ENCODE measurements at regions not wholly inside any gene's neighbourhood (a gene's known extent, or its start where the extent isn't known, plus 50 kb on each side); places are given as distances from the start of the nearest gene placed in this dataset.
"Not testable (repeated sequence)": the region's sequence is repeated elsewhere in the genome, so short reads cannot be mapped to it uniquely, and the experiment has no call there.

GRCh38 chr12:19775241-19775640 is 335.9 kb downstream of the AEBP2 start:
- Histone ChIP-seq H3K27me3 (ENCODE audit: control insufficient read depth in 1 of 2, insufficient read depth in 2 of 2, low read length in 2 of 2) (no peaks in the 10 kb centered on the region), H3K27ac (ENCODE audit: low read depth in 1 of 2, low read length in 2 of 2) (no peak overlapping the region), H3K4me3 (ENCODE audit: low read length) (no peak overlapping the region), H3K36me3 (ENCODE audit: insufficient read depth, low read length) (no peaks in the 10 kb centered on the region), H3K4me1 (ENCODE audit: insufficient read depth, low read length) (no peaks in the 10 kb centered on the region), H3K9me3 (ENCODE audit: control insufficient read depth in 1 of 2, insufficient read depth in 1 of 2, low read length in 2 of 2) (peaks cover 0 to 18% of the 10 kb centered on the region in 2 experiments)
- H3K27me3 Mint-ChIP-seq, result no peaks in the 10 kb centered on the region
- H3K27ac Mint-ChIP-seq, result no peak overlapping the region
- H3K4me3 Mint-ChIP-seq, result no peak overlapping the region
- DNase-seq (no peak), ATAC-seq (ENCODE audit: poor library complexity) (no peak)
- ChIA-PET POLR2A (interaction anchor here (0.6 kb wide), 1 partner anchor 28 kb away, joined by 5 read pairs; no protein-coding TSS in a partner anchor), CTCF (no interaction called here)
- H3K36me3 Mint-ChIP-seq (ENCODE audit: low read depth), result no peaks in the 10 kb centered on the region
- intact Hi-C loops (cut with DNase I, micrococcal nuclease), result no loop called here
- no peaks in the 10 kb centered on the region for H3K4me1 Mint-ChIP-seq (ENCODE audit: low read depth)
- TF ChIP-seq CTCF (IDR thresholded peaks at IDR 0.05), result no peak
- peaks cover 3% of the 10 kb centered on the region for H3K9me3 Mint-ChIP-seq

GRCh38 chr12:19775976-19776375 is 336.7 kb downstream of the AEBP2 start:
- peaks cover 0 to 18% of the 10 kb centered on the region in 2 experiments for H3K9me3 ChIP-seq (ENCODE audit: control insufficient read depth in 1 of 2, insufficient read depth in 1 of 2, low read length in 2 of 2)
- H3K4me1 Mint-ChIP-seq (ENCODE audit: low read depth); CTCF ChIA-PET; H3K36me3 ChIP-seq (ENCODE audit: insufficient read depth, low read length); H3K36me3 Mint-ChIP-seq (ENCODE audit: low read depth); intact Hi-C loops (cut with DNase I, micrococcal nuclease); H3K4me3 Mint-ChIP-seq; ATAC-seq (ENCODE audit: poor library complexity); H3K4me3 ChIP-seq (ENCODE audit: low read length); H3K27ac ChIP-seq (ENCODE audit: low read depth in 1 of 2, low read length in 2 of 2); H3K27me3 ChIP-seq (ENCODE audit: control insufficient read depth in 1 of 2, insufficient read depth in 2 of 2, low read length in 2 of 2); H3K27ac Mint-ChIP-seq; H3K9me3 Mint-ChIP-seq; H3K4me1 ChIP-seq (ENCODE audit: insufficient read depth, low read length); DNase-seq; H3K27me3 Mint-ChIP-seq: not testable (repeated sequence)
- POLR2A ChIA-PET, result interaction anchor here (0.6 kb wide), 1 partner anchor 29 kb away, joined by 5 read pairs; no protein-coding TSS in a partner anchor

GRCh38 chr12:19778172-19778571 is 338.9 kb downstream of the AEBP2 start:
- DNase-seq, result no peak
- H3K27ac ChIP-seq (ENCODE audit: low read depth in 1 of 2, low read length in 2 of 2), result no peak overlapping the region
- TF ChIP-seq CTCF (IDR thresholded peaks at IDR 0.05), result no peak
- no peak overlapping the region for H3K4me3 ChIP-seq (ENCODE audit: low read length)
- H3K4me1 ChIP-seq (ENCODE audit: insufficient read depth, low read length), result no peaks in the 10 kb centered on the region
- CTCF ChIA-PET, result no interaction called here
- intact Hi-C loops (cut with DNase I, micrococcal nuclease), result no loop called here
- H3K27me3 ChIP-seq (ENCODE audit: control insufficient read depth in 1 of 2, insufficient read depth in 2 of 2, low read length in 2 of 2), result no peaks in the 10 kb centered on the region
- Mint-ChIP-seq H3K27me3 (no peaks in the 10 kb centered on the region), H3K4me1 (ENCODE audit: low read depth) (no peaks in the 10 kb centered on the region), H3K36me3 (ENCODE audit: low read depth) (no peaks in the 10 kb centered on the region), H3K27ac (no peak overlapping the region), H3K4me3 (no peak overlapping the region), H3K9me3 (peaks cover 5% of the 10 kb centered on the region)
- peaks cover 0 to 18% of the 10 kb centered on the region in 2 experiments for H3K9me3 ChIP-seq (ENCODE audit: control insufficient read depth in 1 of 2, insufficient read depth in 1 of 2, low read length in 2 of 2)
- H3K36me3 ChIP-seq (ENCODE audit: insufficient read depth, low read length), result no peaks in the 10 kb centered on the region
- no peak for ATAC-seq (ENCODE audit: poor library complexity)
- POLR2A ChIA-PET, result no interaction called here

- CTCF ChIA-PET, result no interaction called here
- DNase-seq (no peak), ATAC-seq (ENCODE audit: poor library complexity) (no peak)
- H3K27me3 ChIP-seq (ENCODE audit: control insufficient read depth in 1 of 2, insufficient read depth in 2 of 2, low read length in 2 of 2), result no peaks in the 10 kb centered on the region
- Mint-ChIP-seq H3K4me3 (no peak overlapping the region), H3K36me3 (ENCODE audit: low read depth) (no peaks in the 10 kb centered on the region), H3K27ac (no peak overlapping the region), H3K27me3 (no peaks in the 10 kb centered on the region), H3K9me3 (peaks cover 5% of the 10 kb centered on the region), H3K4me1 (ENCODE audit: low read depth) (no peaks in the 10 kb centered on the region)
- no peaks in the 10 kb centered on the region for H3K36me3 ChIP-seq (ENCODE audit: insufficient read depth, low read length)
- H3K4me1 ChIP-seq (ENCODE audit: insufficient read depth, low read length), result no peaks in the 10 kb centered on the region
- H3K4me3 ChIP-seq (ENCODE audit: low read length), result no peak overlapping the region
- intact Hi-C loops (cut with DNase I, micrococcal nuclease), result no loop called here
- TF ChIP-seq CTCF (IDR thresholded peaks at IDR 0.05), result no peak
- H3K9me3 ChIP-seq (ENCODE audit: control insufficient read depth in 1 of 2, insufficient read depth in 1 of 2, low read length in 2 of 2), result peaks cover 0 to 21% of the 10 kb centered on the region in 2 experiments
- no peak overlapping the region for H3K27ac ChIP-seq (ENCODE audit: low read depth in 1 of 2, low read length in 2 of 2)
- POLR2A ChIA-PET, result no interaction called here
Observed at GRCh38 chr12:19778797-19779196, 339.5 kb downstream of the AEBP2 start.

Data from CD4-positive, alpha-beta T cell (primary cell).